HG03139 (cell line): ENCODE measurements at regions not wholly inside any gene's neighbourhood (a gene's known extent, or its start where the extent isn't known, plus 50 kb on each side); places are given as distances from the start of the nearest gene placed in this dataset.
"Not testable (repeated sequence)": the region's sequence is repeated elsewhere in the genome, so short reads cannot be mapped to it uniquely, and the experiment has no call there.

ENCODE experiments used
- ATAC-seq: cut with Tn5 transposase; IDR thresholded peaks from one replicate; pipeline ENCODE4 v1.9.1; 2021; ENCODE audit not compliant: unreplicated experiment

GRCh38 chr1:65059930-65060538 lies 88.0 kb upstream of the AK4 start:
- ATAC-seq: no peak

GRCh38 chr1:65062339-65062738 lies 85.7 kb upstream of the AK4 start:
- ATAC-seq: no peak

GRCh38 chr1:65063025-65063424 lies 85.0 kb upstream of the AK4 start:
- no peak for ATAC-seq

GRCh38 chr1:65064981-65065380 lies 83.0 kb upstream of the AK4 start:
- no peak for ATAC-seq

GRCh38 chr1:65065524-65066418 lies 82.2 kb upstream of the AK4 start:
- ATAC-seq: no peak

GRCh38 chr1:65066419-65066765 lies 81.6 kb upstream of the AK4 start:
- ATAC-seq: no peak

- no peak for ATAC-seq
These were observed 81.1 kb upstream of the AK4 start for GRCh38 chr1:65066766-65067490.

- no peak for ATAC-seq
These were observed 80.4 kb upstream of the AK4 start for GRCh38 chr1:65067491-65068201.

GRCh38 chr1:65068202-65069010 lies 79.6 kb upstream of the AK4 start:
- no peak for ATAC-seq

- ATAC-seq: no peak
These were observed 78.9 kb upstream of the AK4 start for GRCh38 chr1:65069011-65069565.

- no peak for ATAC-seq
These were observed 75.2 kb upstream of the AK4 start for GRCh38 chr1:65072845-65073244.

- peak; percentile 78 for ATAC-seq
These were observed 72.7 kb upstream of the AK4 start for GRCh38 chr1:65075123-65075976.

- no peak for ATAC-seq
These were observed 70.6 kb upstream of the AK4 start for GRCh38 chr1:65077369-65077768.

- ATAC-seq: no peak
These were observed 68.1 kb upstream of the AK4 start for GRCh38 chr1:65079941-65080340.

- no peak for ATAC-seq
These were observed 65.5 kb upstream of the AK4 start for GRCh38 chr1:65082346-65083040.

GRCh38 chr1:65083263-65083896 lies 64.6 kb upstream of the AK4 start:
- ATAC-seq: no peak

GRCh38 chr1:65084066-65084465 lies 63.9 kb upstream of the AK4 start:
- no peak for ATAC-seq

- ATAC-seq: not testable (repeated sequence)
These were observed 60.5 kb upstream of the AK4 start for GRCh38 chr1:65087519-65087918.
